Superior temporal gyrus (tissue), 1 donor: ENCODE measurements at regions not wholly inside any gene's neighbourhood (a gene's known extent, or its start where the extent isn't known, plus 50 kb on each side); places are given as distances from the start of the nearest gene placed in this dataset.
"Not testable (repeated sequence)": the region's sequence is repeated elsewhere in the genome, so short reads cannot be mapped to it uniquely, and the experiment has no call there.

Experiments used
- DNase-seq: peaks from one replicate; pipeline ENCODE4 v3.0.0-alpha.2; 2016; ENCODE audit errors: extremely low spot score

- peak; percentile 61 for DNase-seq
These were observed 165.4 kb downstream of the MYCN start for GRCh38 chr2:16105669-16106281.

GRCh38 chr2:16104949-16105668 is 164.8 kb downstream of the MYCN start:
- DNase-seq = peak; percentile 20

GRCh38 chr2:16104315-16104948 is 164.1 kb downstream of the MYCN start:
- DNase-seq = no peak

GRCh38 chr2:16103614-16104314 is 163.4 kb downstream of the MYCN start:
- DNase-seq = no peak

DNA sequence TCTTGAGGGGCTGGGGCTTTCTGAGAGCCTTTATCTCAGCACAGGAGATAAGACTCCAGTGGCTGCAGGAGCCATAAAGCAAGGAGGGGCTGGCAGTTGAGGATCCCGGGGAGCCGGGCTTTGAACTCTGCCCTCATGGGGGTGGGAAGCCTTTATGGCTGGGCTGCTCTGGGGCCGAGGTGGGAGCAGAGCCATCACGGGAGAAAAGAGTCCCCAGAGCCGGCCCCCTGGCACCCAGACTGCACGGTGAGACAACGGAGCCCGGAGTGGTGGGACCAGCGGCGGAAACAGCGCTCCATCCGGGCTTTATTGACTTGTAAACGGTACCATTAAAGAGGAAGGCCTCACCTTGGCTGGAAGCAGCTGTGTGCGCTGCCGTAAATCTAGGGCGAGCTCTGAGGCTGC is 162.6 kb downstream of the MYCN start:
- DNase-seq = no peak

DNA sequence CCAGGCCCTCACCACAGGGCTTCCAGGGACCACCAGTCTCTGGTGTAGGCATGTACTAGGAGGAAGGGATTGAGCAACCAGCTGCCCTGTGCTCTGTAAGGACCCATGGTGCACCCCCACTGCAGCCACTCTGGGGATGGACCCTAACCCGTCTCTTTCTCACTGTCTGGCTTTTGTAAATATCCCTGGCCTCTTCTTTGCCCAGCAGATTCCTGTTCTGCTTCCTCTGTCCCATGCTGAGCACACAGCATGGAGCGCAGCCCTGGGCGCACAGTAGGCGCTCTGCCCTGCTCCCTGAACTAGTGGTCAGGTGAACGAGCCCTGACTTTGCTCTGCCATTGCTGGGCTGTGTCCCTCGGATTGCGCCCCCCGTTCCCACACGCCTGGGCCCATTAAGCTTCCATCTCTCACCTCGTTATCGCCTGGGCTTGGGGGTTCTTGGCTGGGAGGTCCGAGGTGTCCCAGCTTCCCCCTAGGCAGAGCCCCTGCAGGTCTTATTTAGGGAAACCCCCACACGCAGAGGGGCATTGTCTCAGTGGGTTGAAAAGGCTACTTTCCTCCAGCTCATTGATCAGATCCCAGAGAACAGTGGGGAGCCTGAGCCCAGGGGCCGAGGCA is 162.1 kb downstream of the MYCN start:
- no peak for DNase-seq

DNA sequence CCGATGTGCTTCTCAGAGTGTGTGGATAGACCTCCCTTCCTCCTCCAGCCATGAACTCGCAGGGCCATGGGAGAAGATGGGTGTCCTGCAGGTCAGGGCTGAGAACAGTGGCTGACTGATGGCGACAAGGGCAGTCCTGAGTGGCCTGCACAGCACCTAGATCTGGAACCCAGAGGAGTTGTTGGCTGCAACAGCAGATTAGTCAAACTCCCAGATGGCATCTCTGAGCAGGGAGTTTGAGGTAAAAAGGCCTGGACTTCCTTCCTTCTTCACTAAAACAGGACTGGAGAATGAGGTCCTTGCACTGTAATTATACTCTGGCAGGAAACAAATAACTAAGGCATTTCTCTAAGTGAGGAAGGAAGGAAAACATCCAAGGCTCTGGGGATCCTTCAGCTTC is 160.8 kb downstream of the MYCN start:
- no peak for DNase-seq

DNA sequence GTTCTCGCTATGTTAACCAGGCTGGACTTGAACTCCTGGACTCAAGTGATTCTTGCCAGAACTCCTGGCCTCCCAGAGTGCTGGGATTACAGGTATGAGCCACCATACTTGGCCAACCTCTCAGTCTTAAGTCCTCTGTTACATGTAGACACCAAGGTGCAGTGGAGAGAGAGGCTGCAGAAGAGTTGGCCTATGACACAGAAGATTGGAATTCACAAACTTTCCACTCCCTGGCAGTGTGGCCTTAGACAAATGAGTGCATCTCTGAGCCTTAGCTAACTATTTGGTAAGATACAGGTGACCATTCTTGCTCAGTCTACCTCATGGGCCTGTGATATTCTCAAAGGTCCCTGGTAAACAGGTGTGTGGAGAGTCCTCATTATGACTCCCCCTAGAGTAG is 159.7 kb downstream of the MYCN start:
- no peak for DNase-seq

- DNase-seq = no peak
These were observed 159.0 kb downstream of the MYCN start for GRCh38 chr2:16099326-16099725.

DNA sequence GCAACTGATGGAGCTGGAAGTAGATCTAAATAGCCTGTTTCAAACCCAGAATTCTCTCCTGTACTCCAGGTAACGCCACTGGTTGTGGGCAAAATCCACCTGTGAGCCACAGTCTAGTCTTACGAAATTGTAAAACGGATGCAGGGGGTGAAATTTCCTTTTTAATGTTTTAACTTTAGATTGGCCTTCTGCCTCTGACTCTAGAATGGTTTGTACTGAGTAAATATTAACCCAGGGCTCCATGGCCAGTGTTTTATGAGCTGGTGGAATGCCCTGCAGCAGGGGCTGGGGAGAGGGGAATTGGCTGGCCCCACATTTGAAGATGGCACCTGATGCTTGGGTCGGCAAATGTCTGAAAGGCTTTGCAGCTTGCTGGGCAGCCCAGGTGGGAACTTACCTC is 156.6 kb downstream of the MYCN start:
- no peak for DNase-seq

- not testable (repeated sequence) for DNase-seq
These were observed 155.1 kb downstream of the MYCN start for GRCh38 chr2:16095483-16095882.

DNA sequence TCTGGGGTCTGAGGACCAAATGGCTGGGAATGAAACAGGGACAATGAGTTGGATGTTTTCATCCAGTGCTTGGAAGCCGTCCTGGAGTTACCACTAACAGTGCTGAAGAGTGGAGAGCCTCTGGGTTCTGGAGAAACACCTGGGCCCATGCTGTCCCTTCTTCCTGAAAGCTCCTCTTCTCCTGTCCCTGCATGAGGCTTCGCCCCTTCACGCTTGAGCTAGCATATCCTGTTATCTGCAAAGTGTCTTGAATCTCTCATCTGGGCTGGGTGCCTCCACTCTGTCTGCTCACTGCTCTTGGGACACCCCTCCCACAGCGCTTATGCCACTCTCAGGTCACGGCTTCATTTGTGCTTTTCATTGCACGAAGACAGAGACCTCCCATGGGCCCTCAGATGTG is 154.5 kb downstream of the MYCN start:
- no peak for DNase-seq

DNA sequence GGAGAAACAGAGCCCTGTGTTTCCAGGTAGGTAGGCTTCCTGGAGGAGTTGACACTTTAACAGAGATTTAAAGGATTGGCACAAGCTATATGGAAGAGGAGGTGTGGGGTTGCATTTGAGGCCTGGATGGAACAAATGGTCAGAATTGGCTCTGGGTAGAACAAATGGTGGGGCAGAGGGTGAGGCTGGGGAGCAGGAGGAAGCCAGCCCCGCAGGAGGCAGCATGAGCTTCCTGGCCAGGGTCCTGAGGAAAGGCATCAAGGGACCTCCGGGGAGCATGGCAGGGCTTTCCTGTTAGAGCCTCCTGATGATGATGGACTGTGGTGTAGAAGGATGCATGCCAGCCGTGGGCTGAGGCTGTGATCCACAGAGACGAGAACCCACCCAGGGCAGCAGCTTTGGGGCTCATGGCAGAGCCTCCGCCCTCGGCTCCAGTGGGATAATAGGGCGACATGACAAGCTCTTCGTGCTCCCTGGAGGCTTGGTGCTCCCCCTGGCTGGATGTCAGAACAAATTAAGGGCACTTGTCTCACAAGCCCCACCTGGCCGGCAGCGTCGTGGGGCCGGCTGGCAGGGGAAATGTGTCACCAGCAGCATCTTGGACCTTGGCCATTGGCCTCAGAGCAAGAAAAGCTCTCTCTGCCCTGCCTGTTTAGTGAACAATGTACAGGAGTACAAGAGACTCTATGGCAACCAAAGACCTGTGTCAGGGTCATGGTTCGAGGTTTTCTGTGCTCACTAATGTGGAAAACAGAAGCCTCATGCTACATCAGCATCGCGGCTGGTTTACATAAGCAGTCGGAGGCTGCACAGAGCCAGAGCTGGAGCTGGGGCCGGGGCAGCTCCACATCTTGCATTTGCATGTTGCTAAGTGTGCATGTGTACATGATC is 153.5 kb downstream of the MYCN start:
- DNase-seq = no peak

DNA sequence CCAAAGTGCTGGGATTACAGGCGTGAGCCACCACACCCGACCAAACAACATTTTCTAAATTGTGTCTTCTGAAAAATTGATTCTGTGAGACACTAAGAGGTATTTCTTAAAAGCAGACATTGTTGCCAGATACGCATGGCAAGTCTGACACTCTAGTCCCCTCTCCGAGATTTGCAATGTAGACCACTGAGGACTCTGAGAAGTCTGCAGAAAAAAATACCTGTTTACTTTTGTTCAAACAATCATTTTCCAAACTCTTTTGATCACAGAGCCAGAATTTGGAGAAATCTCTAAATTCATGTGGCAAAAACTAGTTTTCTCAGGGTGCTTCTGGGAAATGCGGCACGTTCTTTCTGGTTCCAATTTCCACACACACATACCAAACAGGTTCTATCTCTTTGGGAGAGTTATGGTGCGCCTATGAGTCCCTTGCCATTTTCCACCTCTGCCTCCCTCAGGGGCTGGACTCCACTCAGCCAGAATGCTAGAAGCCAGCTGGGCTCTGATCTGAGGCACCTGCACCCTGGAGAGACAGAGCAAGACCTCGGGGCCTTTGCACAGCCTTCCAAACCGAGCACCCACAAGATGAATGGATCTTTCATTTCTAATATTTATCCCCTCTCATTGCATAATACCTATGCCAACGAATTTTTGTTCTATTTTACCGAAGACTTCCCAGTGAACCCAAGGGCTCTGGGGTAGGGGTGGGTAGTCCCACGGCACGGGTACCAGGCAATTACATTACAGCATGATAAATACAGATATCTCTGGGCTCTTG is 152.7 kb downstream of the MYCN start:
- DNase-seq = no peak

DNA sequence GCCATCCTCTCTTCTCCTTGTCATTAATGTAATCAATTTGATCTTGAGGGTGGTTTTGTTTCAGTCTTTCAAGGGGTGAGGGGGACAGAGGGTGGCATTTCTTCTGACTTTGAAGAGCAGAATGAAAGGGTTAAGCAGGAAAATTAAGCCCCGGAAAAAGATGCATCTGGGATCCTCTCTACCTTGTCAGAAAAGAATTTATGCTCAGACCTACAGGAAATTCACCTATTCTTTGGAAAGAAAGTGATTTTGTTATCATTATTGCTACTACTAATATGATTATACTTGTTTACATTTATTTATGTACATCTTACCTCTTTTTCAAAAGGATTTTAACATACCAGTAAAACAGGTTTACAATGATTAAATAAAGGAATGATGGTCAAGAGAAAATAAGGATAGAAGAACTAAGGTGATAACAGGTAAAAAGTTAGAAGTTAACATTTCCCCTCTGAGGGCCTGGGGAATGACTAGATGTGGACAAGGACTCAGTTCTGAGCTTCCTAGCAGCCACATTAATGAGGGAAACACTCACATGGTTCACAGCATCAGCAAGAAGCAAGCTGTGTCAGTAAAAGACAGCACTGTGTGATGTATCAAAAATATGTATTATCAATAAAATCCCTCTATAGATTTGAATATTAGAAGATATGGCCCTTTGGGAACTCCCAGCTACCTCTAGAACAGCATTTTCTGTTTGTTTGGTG is 151.4 kb downstream of the MYCN start:
- no peak for DNase-seq

GRCh38 chr2:16090650-16091575 is 150.6 kb downstream of the MYCN start:
- DNase-seq = no peak

DNA sequence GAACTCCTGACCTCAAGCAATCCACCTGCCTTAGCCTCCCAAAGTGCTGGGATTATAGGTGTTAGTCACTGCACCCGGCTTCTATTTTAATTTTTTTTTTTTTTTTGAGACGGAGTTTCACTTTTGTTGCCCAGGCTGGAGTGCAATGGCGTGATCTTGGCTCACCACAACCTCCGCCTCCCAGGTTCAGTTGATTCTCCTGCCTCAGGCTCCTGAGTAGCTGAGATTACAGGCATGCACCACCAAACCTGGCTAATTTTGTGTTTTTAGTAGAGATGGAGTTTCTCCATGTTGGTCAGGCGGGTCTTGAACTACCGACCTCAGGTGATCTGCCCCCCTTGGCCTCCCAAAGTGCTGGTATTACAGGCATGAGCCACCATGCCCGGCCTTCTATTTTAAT is 149.1 kb downstream of the MYCN start:
- DNase-seq = not testable (repeated sequence)

GRCh38 chr2:16088802-16089112 is 148.4 kb downstream of the MYCN start:
- no peak for DNase-seq
